ENCODE measurements at regions not wholly inside any gene's neighbourhood (a gene's known extent, or its start where the extent isn't known, plus 50 kb on each side); places are given as distances from the start of the nearest gene placed in this dataset.

DNA sequence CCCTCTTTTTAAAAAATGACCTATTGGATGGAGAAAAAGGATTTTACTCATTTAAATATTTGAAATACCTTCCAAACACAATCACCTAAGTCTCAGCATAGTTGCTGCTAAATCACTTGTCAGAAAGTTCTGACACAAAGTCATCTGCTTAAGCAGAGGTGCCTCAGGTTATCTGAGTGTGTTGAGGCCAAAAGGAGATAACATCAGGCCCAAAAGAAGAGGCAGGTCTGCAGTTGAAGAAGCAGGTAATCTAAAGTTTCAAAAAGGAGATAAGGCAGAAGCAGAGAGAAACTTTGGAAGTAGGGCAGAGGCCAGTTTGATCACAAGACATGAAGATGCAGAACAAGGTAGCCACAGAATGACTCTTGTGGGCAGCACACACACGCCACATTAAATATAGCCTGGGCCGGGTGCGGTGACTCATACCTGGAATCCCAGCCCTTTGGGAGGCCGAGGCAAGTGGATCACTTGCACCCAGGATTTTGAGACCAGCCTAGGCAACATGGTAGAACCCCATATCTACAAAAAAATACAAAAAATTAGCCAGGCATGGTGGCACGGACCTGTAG, 175.7 kb upstream of the API5 start:
- TF ChIP-seq, protein P1, sequence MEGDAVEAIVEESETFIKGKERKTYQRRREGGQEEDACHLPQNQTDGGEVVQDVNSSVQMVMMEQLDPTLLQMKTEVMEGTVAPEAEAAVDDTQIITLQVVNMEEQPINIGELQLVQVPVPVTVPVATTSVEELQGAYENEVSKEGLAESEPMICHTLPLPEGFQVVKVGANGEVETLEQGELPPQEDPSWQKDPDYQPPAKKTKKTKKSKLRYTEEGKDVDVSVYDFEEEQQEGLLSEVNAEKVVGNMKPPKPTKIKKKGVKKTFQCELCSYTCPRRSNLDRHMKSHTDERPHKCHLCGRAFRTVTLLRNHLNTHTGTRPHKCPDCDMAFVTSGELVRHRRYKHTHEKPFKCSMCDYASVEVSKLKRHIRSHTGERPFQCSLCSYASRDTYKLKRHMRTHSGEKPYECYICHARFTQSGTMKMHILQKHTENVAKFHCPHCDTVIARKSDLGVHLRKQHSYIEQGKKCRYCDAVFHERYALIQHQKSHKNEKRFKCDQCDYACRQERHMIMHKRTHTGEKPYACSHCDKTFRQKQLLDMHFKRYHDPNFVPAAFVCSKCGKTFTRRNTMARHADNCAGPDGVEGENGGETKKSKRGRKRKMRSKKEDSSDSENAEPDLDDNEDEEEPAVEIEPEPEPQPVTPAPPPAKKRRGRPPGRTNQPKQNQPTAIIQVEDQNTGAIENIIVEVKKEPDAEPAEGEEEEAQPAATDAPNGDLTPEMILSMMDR (IDR thresholded peaks at IDR 0.05; ENCODE audit: borderline replicate concordance, extremely low read depth, low read length, poor library complexity, severe bottlenecking) = no peak
- no peak for TF ChIP-seq EZH2 (IDR thresholded peaks at IDR 0.05; ENCODE audit: borderline replicate concordance, low read depth, low read length, severe bottlenecking)

All from DND-41 (cell line).